Eye (tissue), 1 donor: ENCODE measurements at regions not wholly inside any gene's neighbourhood (a gene's known extent, or its start where the extent isn't known, plus 50 kb on each side); places are given as distances from the start of the nearest gene placed in this dataset.
"Not testable (repeated sequence)": the region's sequence is repeated elsewhere in the genome, so short reads cannot be mapped to it uniquely, and the experiment has no call there.

Experiments used
- DNase-seq: peaks from one replicate; pipeline ENCODE4 v3.0.0-alpha.2; 2015

GRCh38 chr13:65472336-65472735 is 1757.8 kb downstream of the PCDH9 start:
- DNase-seq, result no peak

GRCh38 chr13:65470781-65471180 is 1759.4 kb downstream of the PCDH9 start:
- no peak for DNase-seq

GRCh38 chr13:65468628-65469027 is 1761.5 kb downstream of the PCDH9 start:
- no peak for DNase-seq

- DNase-seq, result no peak
Observed at GRCh38 chr13:65461590-65461989, 1768.5 kb downstream of the PCDH9 start.

GRCh38 chr13:65460136-65460535 is 1770.0 kb downstream of the PCDH9 start:
- no peak for DNase-seq

- peak; percentile 12 for DNase-seq
Observed at GRCh38 chr13:65456150-65456912, 1773.8 kb downstream of the PCDH9 start.

GRCh38 chr13:65454403-65454802 is 1775.7 kb downstream of the PCDH9 start:
- DNase-seq, result no peak

GRCh38 chr13:65453982-65454381 is 1776.2 kb downstream of the PCDH9 start:
- no peak for DNase-seq

GRCh38 chr13:65445340-65445739 is 1784.8 kb downstream of the PCDH9 start:
- DNase-seq, result no peak

- no peak for DNase-seq
Observed at GRCh38 chr13:65435590-65435989, 1794.5 kb downstream of the PCDH9 start.

- no peak for DNase-seq
Observed at GRCh38 chr13:65417953-65418352, 1812.2 kb downstream of the PCDH9 start.

- DNase-seq, result no peak
Observed at GRCh38 chr13:65416784-65417183, 1813.4 kb downstream of the PCDH9 start.

GRCh38 chr13:65414187-65414586 is 1815.9 kb downstream of the PCDH9 start:
- no peak for DNase-seq

GRCh38 chr13:65411521-65411920 is 1818.6 kb downstream of the PCDH9 start:
- DNase-seq, result no peak

- DNase-seq, result no peak
Observed at GRCh38 chr13:65410791-65411190, 1819.3 kb downstream of the PCDH9 start.

GRCh38 chr13:65401315-65401714 is 1828.8 kb downstream of the PCDH9 start:
- no peak for DNase-seq

- DNase-seq, result no peak
Observed at GRCh38 chr13:65400702-65401101, 1829.4 kb downstream of the PCDH9 start.

GRCh38 chr13:65387743-65388347 is 1842.3 kb downstream of the PCDH9 start:
- DNase-seq, result no peak

GRCh38 chr13:65378943-65379519 is 1851.1 kb downstream of the PCDH9 start:
- DNase-seq, result peak; percentile 20

- no peak for DNase-seq
Observed at GRCh38 chr13:65378484-65378883, 1851.7 kb downstream of the PCDH9 start.

- DNase-seq, result no peak
Observed at GRCh38 chr13:65368832-65369231, 1861.3 kb downstream of the PCDH9 start.

- no peak for DNase-seq
Observed at GRCh38 chr13:65353951-65354350, 1876.2 kb downstream of the PCDH9 start.

- not testable (repeated sequence) for DNase-seq
Observed at GRCh38 chr13:65353150-65353549, 1877.0 kb downstream of the PCDH9 start.

GRCh38 chr13:65347420-65348030 is 1882.6 kb downstream of the PCDH9 start:
- no peak for DNase-seq
